ENCODE measurements at regions not wholly inside any gene's neighbourhood (a gene's known extent, or its start where the extent isn't known, plus 50 kb on each side); places are given as distances from the start of the nearest gene placed in this dataset.
"Not testable (repeated sequence)": the region's sequence is repeated elsewhere in the genome, so short reads cannot be mapped to it uniquely, and the experiment has no call there.

DNA sequence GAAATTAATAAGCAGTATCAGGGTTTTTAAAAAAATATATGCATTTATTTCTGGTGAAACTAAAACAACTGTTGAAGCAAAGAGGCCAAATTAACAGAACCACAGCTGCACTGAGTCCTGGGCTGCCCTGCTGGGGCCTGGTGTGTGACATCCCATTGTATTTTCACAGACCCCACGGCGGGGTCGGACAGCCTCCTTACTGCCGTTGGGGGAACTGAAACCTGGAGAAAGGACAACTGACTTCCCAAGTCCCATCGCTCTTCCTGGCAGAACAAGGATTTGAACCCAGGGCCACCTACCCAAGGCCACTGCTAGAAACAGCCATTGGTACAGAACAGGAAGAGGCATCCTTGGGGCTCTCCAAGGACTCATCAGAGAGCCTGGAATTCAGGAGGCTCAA lies 114.8 kb upstream of the SFSWAP start:
- H3K9ac ChIP-seq (ENCODE audit: low read length), result no peak overlapping the region
- H3K27ac ChIP-seq (ENCODE audit: low read depth, low read length), result no peak overlapping the region
- no peaks in the 10 kb centered on the region for H3K9me3 ChIP-seq (ENCODE audit: low read length)
- H3K4me1 ChIP-seq (ENCODE audit: insufficient read depth, low read length), result no peaks in the 10 kb centered on the region
- H3K36me3 ChIP-seq (ENCODE audit: insufficient read depth, low read length), result no peaks in the 10 kb centered on the region
- H3K27me3 ChIP-seq (ENCODE audit: control insufficient read depth in 1 of 2, insufficient read depth in 2 of 2, low read length in 2 of 2), result no peaks in the 10 kb centered on the region
- H3K4me3 ChIP-seq (ENCODE audit: low read depth in 1 of 2, low read length in 2 of 2), result no peak overlapping the region

- no peak overlapping the region for H3K27ac ChIP-seq (ENCODE audit: low read depth, low read length)
- no peaks in the 10 kb centered on the region for H3K9me3 ChIP-seq (ENCODE audit: low read length)
- H3K9ac ChIP-seq (ENCODE audit: low read length), result no peak overlapping the region
- H3K4me1 ChIP-seq (ENCODE audit: insufficient read depth, low read length), result no peaks in the 10 kb centered on the region
- H3K36me3 ChIP-seq (ENCODE audit: insufficient read depth, low read length), result no peaks in the 10 kb centered on the region
- H3K4me3 ChIP-seq (ENCODE audit: low read depth in 1 of 2, low read length in 2 of 2), result no peak overlapping the region
- no peaks in the 10 kb centered on the region for H3K27me3 ChIP-seq (ENCODE audit: control insufficient read depth in 1 of 2, insufficient read depth in 2 of 2, low read length in 2 of 2)
Observed at GRCh38 chr12:131597333-131597732, 113.6 kb upstream of the SFSWAP start.

DNA sequence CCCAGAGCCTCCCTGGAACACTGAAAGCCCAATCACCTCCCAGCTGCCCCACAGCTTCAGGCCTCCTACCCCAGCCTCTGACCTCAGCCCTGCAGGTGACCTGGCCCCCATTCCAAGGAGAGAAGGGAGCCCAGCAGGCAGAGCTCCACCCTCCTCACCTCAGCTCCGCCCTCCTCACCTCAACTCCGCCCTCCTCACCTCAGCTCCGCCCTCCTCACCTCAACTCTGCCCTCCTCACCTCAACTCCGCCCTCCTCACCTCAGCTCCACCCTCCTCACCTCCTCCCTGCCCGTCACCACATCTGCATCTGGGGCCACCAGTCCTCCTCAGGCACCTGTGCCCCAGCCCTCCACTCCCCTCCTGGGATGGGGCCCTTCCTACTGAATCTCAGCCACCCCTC lies 112.2 kb upstream of the SFSWAP start:
- H3K36me3 ChIP-seq (ENCODE audit: insufficient read depth, low read length), result no peaks in the 10 kb centered on the region
- no peak overlapping the region for H3K9ac ChIP-seq (ENCODE audit: low read length)
- H3K4me1 ChIP-seq (ENCODE audit: insufficient read depth, low read length), result no peaks in the 10 kb centered on the region
- no peaks in the 10 kb centered on the region for H3K9me3 ChIP-seq (ENCODE audit: low read length)
- no peak overlapping the region for H3K27ac ChIP-seq (ENCODE audit: low read depth, low read length)
- H3K27me3 ChIP-seq (ENCODE audit: control insufficient read depth in 1 of 2, insufficient read depth in 2 of 2, low read length in 2 of 2), result no peaks in the 10 kb centered on the region
- no peak overlapping the region for H3K4me3 ChIP-seq (ENCODE audit: low read depth in 1 of 2, low read length in 2 of 2)

DNA sequence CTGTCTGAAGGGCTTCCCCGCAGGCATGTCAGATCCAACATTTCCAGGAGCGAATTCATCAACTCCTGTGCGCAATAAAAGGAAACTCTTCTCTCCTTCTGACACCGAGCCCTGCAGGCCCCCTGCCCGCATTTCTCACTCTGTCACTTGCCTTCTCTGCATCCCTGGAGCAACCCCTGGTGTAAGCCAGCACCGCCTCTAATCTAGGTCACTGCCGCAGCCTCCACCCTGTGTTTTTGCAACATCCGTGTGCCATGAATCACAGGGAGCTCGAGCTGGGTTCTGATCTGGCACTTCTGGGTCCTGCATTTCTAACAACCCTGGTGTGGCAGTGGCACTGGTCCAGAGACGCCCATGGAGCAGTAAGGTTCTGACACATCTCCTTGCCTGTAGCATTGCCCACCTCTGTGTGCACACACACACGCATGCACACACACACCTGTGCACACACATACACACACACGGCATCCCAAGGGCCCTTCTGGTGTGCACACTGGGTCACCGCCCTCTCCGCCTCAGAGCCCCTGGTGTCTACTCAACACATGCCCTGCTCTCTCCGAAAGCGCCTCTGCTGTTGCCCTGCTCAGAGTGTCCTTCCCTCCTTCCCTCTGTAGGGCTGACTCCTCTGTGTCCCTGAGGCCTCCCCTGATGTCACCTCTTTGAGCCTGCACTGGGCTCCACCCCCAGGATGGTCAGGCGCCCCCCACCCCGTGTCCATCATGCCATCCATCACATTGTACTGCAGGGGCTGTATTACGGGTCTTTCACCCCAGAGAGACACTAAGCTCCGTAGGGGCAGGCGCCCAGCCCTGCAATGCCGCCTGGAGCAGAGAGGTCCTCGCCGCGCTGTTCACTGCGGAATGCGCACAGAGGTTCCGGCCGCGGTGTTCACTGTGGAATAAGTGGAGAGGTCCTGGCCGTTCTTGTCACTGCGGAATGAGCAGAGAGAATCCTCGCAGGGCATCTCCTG lies 111.4 kb upstream of the SFSWAP start:
- Histone ChIP-seq H3K36me3 (ENCODE audit: insufficient read depth, low read length) (no peaks in the 10 kb centered on the region), H3K4me1 (ENCODE audit: insufficient read depth, low read length) (no peaks in the 10 kb centered on the region), H3K27me3 (ENCODE audit: control insufficient read depth in 1 of 2, insufficient read depth in 2 of 2, low read length in 2 of 2) (no peaks in the 10 kb centered on the region)

DNA sequence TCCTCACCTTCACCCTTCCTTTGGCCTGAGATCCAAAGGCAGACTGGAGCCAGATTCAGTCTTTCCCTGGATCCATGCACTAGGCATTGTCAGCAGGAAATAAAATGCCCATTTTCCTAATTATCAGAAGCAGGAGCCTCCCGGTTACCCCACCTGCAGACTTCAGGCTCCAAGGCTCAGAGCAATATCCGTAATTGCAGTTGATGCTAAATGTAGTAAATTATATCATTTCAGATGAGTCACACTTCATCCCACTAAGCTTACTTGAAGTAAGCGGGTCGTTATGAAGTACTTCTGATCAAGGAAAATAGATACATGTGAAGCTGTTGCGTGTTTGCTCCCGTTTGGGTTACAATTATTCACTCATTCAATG lies 110.7 kb upstream of the SFSWAP start:
- H3K36me3 ChIP-seq (ENCODE audit: insufficient read depth, low read length), result no peaks in the 10 kb centered on the region
- no peak overlapping the region for H3K9ac ChIP-seq (ENCODE audit: low read length)
- no peaks in the 10 kb centered on the region for H3K27me3 ChIP-seq (ENCODE audit: control insufficient read depth in 1 of 2, insufficient read depth in 2 of 2, low read length in 2 of 2)
- H3K4me1 ChIP-seq (ENCODE audit: insufficient read depth, low read length), result no peaks in the 10 kb centered on the region
- no peak overlapping the region for H3K27ac ChIP-seq (ENCODE audit: low read depth, low read length)
- no peak overlapping the region for H3K4me3 ChIP-seq (ENCODE audit: low read depth in 1 of 2, low read length in 2 of 2)
- no peaks in the 10 kb centered on the region for H3K9me3 ChIP-seq (ENCODE audit: low read length)

More for the DNA sequence above, 111.4 kb upstream of the SFSWAP start:
- Histone ChIP-seq H3K9me3 (ENCODE audit: low read length) (no peaks in the 10 kb centered on the region), H3K27ac (ENCODE audit: low read depth, low read length) (no peak overlapping the region), H3K4me3 (ENCODE audit: low read depth in 1 of 2, low read length in 2 of 2) (no peak overlapping the region), H3K9ac (ENCODE audit: low read length) (no peak overlapping the region)

GRCh38 chr12:131601499-131601898 lies 109.4 kb upstream of the SFSWAP start:
- not testable (repeated sequence) for H3K27ac ChIP-seq (ENCODE audit: low read depth, low read length); H3K36me3 ChIP-seq (ENCODE audit: insufficient read depth, low read length); H3K27me3 ChIP-seq (ENCODE audit: control insufficient read depth in 1 of 2, insufficient read depth in 2 of 2, low read length in 2 of 2); H3K4me3 ChIP-seq (ENCODE audit: low read depth in 1 of 2, low read length in 2 of 2); H3K9me3 ChIP-seq (ENCODE audit: low read length); H3K4me1 ChIP-seq (ENCODE audit: insufficient read depth, low read length); H3K9ac ChIP-seq (ENCODE audit: low read length)

DNA sequence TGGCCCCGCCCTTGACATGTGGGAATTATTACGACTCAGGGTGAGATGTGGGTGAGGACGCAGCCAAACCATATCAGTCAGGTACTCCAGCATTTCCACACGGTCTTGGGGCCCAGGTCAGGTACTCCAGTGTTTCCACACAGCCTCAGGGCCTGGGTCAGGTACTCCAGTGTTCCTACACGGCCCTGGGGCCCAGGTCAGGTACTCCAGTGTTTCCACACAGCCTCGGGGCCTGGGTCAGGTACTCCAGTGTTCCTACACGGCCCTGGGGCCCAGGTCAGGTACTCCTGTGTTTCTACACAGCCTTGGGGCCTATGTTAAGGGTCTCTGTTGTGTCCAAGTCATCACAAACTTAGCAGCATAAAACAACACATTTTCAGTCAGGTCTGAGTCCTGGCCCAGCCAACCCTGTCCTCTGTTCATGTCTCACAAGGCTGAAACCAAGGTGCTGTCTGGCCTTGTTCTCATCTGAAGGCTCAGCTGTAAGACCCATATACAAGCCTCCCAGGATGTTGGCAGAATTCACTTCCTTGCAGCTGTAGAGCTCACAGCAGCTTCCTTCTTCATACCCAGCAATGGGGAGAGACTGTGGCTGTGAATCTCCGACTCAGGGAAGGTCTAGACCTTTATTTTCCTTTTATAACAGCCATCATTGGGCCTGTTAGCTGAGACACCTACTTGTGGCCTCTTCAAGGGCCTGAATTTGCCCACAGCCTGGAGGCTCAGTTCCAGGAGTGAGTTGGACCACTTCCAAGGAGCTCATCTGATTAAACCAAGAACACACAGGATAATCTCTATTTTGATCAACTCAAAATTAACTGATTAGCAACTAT lies 107.6 kb upstream of the SFSWAP start:
- no peaks in the 10 kb centered on the region for H3K9me3 ChIP-seq (ENCODE audit: low read length)
- H3K9ac ChIP-seq (ENCODE audit: low read length), result no peak overlapping the region
- peaks cover 0 to 2% of the 10 kb centered on the region in 2 donors for H3K27me3 ChIP-seq (ENCODE audit: control insufficient read depth in 1 of 2, insufficient read depth in 2 of 2, low read length in 2 of 2)
- no peak overlapping the region for H3K4me3 ChIP-seq (ENCODE audit: low read depth in 1 of 2, low read length in 2 of 2)
- no peaks in the 10 kb centered on the region for H3K4me1 ChIP-seq (ENCODE audit: insufficient read depth, low read length)
- H3K36me3 ChIP-seq (ENCODE audit: insufficient read depth, low read length), result no peaks in the 10 kb centered on the region
- no peak overlapping the region for H3K27ac ChIP-seq (ENCODE audit: low read depth, low read length)

- no peaks in the 10 kb centered on the region for H3K4me1 ChIP-seq (ENCODE audit: insufficient read depth, low read length)
- H3K27ac ChIP-seq (ENCODE audit: low read depth, low read length), result no peak overlapping the region
- no peaks in the 10 kb centered on the region for H3K36me3 ChIP-seq (ENCODE audit: insufficient read depth, low read length)
- H3K4me3 ChIP-seq (ENCODE audit: low read depth in 1 of 2, low read length in 2 of 2), result no peak overlapping the region
- no peaks in the 10 kb centered on the region for H3K9me3 ChIP-seq (ENCODE audit: low read length)
- H3K27me3 ChIP-seq (ENCODE audit: control insufficient read depth in 1 of 2, insufficient read depth in 2 of 2, low read length in 2 of 2), result peaks cover 0 to 7% of the 10 kb centered on the region in 2 donors
- no peak overlapping the region for H3K9ac ChIP-seq (ENCODE audit: low read length)
Observed at GRCh38 chr12:131603939-131604795, 106.7 kb upstream of the SFSWAP start.

- Histone ChIP-seq H3K9ac (ENCODE audit: low read length) (no peak overlapping the region), H3K4me1 (ENCODE audit: insufficient read depth, low read length) (no peaks in the 10 kb centered on the region), H3K4me3 (ENCODE audit: low read depth in 1 of 2, low read length in 2 of 2) (no peak overlapping the region), H3K27me3 (ENCODE audit: control insufficient read depth in 1 of 2, insufficient read depth in 2 of 2, low read length in 2 of 2) (peaks cover 0 to 7% of the 10 kb centered on the region in 2 donors), H3K9me3 (ENCODE audit: low read length) (no peaks in the 10 kb centered on the region), H3K36me3 (ENCODE audit: insufficient read depth, low read length) (no peaks in the 10 kb centered on the region), H3K27ac (ENCODE audit: low read depth, low read length) (no peak overlapping the region)
Observed at GRCh38 chr12:131604859-131605258, 106.0 kb upstream of the SFSWAP start.

GRCh38 chr12:131605304-131605829 lies 105.5 kb upstream of the SFSWAP start:
- Histone ChIP-seq H3K4me1 (ENCODE audit: insufficient read depth, low read length) (no peaks in the 10 kb centered on the region), H3K36me3 (ENCODE audit: insufficient read depth, low read length) (no peaks in the 10 kb centered on the region), H3K9me3 (ENCODE audit: low read length) (no peaks in the 10 kb centered on the region), H3K9ac (ENCODE audit: low read length) (no peak overlapping the region), H3K4me3 (ENCODE audit: low read depth in 1 of 2, low read length in 2 of 2) (no peak overlapping the region), H3K27me3 (ENCODE audit: control insufficient read depth in 1 of 2, insufficient read depth in 2 of 2, low read length in 2 of 2) (peaks cover 0 to 7% of the 10 kb centered on the region in 2 donors), H3K27ac (ENCODE audit: low read depth, low read length) (no peak overlapping the region)

Measured in muscle layer of colon (tissue), 2 donors.